Motor neuron (in vitro differentiated cells): ENCODE measurements at regions not wholly inside any gene's neighbourhood (a gene's known extent, or its start where the extent isn't known, plus 50 kb on each side); places are given as distances from the start of the nearest gene placed in this dataset.

Experiments
- ATAC-seq, 8 experiments: fragments of 200-7000 bp; cut with Tn5 transposase; replicated peaks in 6 of 8; 2 replicates each; pipeline ENCODE4 v1.8.0; 2021; ENCODE audit warnings: mild to moderate bottlenecking in 8 of 8, moderate library complexity in 8 of 8
- H3K27ac ChIP-seq, 2 donors: fragments of 250-450 bp; sonication (Bioruptor Pico); 2 replicates each; pipeline ENCODE4 v1.9.0; 2021; ENCODE audit warnings: antibody characterized with exemption in 2 of 2, mild to moderate bottlenecking in 2 of 2, moderate library complexity in 1 of 2
- H3K4me1 ChIP-seq, 2 donors: fragments of 250-450 bp; sonication (Bioruptor Pico); replicated peaks in 1 of 2; 2 replicates each; pipeline ENCODE4 v1.6.1; 2021; ENCODE audit warnings: antibody characterized with exemption in 2 of 2, mild to moderate bottlenecking in 2 of 2, moderate library complexity in 1 of 2
- H3K4me3 ChIP-seq, 5 donors: fragments of 250-450 bp; sonication (Bioruptor Pico); 2 replicates each; pipeline ENCODE4 v1.9.0; 2021; ENCODE audit warnings: antibody characterized with exemption in 5 of 5, mild to moderate bottlenecking in 5 of 5, moderate library complexity in 4 of 5
- WGBS, 10 experiments: fragments of 450-650 bp; shearing (Covaris generic); methylation state at CpG; one replicate each; pipeline ENCODE4 v1.0.0; 2022; 5-methylcytosine and 5-hydroxymethylcytosine counted together
- in situ Hi-C, 9 experiments: fragments of 400-800 bp; cut with MboI; loops; one replicate each; pipeline ENCODE4 v1.15.0; 2021; ENCODE audit warnings: low sequenced_read_pairs in 9 of 9, low pct_unique_long_range_greater_than_20kb in 2 of 9; ENCODE audit not compliant: unreplicated experiment in 9 of 9

DNA sequence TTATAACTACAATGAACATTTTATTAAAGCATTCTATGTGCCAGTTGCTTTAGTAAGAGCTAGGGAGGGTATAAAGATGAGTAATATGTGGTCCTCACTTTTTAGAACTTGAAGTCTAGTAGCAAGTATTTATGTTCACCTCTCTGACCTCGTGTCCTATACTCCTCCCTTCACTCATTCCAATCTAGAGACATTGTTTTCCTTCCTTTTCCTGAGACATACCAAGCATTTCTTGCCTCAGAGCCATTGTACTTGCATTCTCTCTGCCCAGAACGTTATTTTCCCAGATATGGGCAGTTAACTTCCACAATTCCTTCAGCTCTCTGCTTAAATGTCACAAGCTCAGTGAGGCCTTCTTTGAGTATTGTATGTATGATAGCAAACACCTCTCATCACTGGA lies 408.6 kb downstream of the PDCD6IP start:
- H3K4me3 ChIP-seq: no peak overlapping the region
- H3K4me1 ChIP-seq: peaks cover 0 to 4% of the 10 kb centered on the region in 2 donors
- no peak overlapping the region for H3K27ac ChIP-seq
- 0 to 64% (median 33%) methylated on average over 1 to 2 of the region's 2 CpGs; no CpG with 5 or more reads in 1 of the 10 experiments for WGBS, 10 experiments
- in situ Hi-C loops: no loop called here
- no peak for ATAC-seq

GRCh38 chr3:34207806-34208205 lies 409.4 kb downstream of the PDCD6IP start:
- WGBS, 10 experiments: 0 to 83% (median 41%) methylated on average over 1 of the region's 1 CpG; no CpG with 5 or more reads in 4 of the 10 experiments
- peaks cover 0 to 4% of the 10 kb centered on the region in 2 donors for H3K4me1 ChIP-seq
- H3K4me3 ChIP-seq: no peak overlapping the region
- ATAC-seq: peak in 1 of 8 experiments; percentile 39
- in situ Hi-C loops: no loop called here
- H3K27ac ChIP-seq: no peak overlapping the region

GRCh38 chr3:34212175-34212574 lies 413.7 kb downstream of the PDCD6IP start:
- no peak overlapping the region for H3K27ac ChIP-seq
- peaks cover 0 to 8% of the 10 kb centered on the region in 2 donors for H3K4me1 ChIP-seq
- WGBS, 10 experiments: 0 to 100% (median 51%) methylated on average over 1 to 2 of the region's 2 CpGs; no CpG with 5 or more reads in 2 of the 10 experiments
- in situ Hi-C loops: no loop called here
- no peak overlapping the region for H3K4me3 ChIP-seq
- peak in 2 of 8 experiments; percentile 50 to 65 for ATAC-seq

- H3K27ac ChIP-seq: no peak overlapping the region
- H3K4me3 ChIP-seq: no peak overlapping the region
- peak in 2 of 8 experiments; percentile 35 to 49 for ATAC-seq
- 4 to 100% (median 83%) methylated on average over 1 to 4 of the region's 4 CpGs; no CpG with 5 or more reads in 3 of the 10 experiments for WGBS, 10 experiments
- H3K4me1 ChIP-seq: peaks cover 0 to 8% of the 10 kb centered on the region in 2 donors
- in situ Hi-C loops: no loop called here
Measured at GRCh38 chr3:34212656-34213055, 414.2 kb downstream of the PDCD6IP start.

- WGBS, 10 experiments: 9 to 93% (median 52%) methylated on average over 1 to 4 of the region's 4 CpGs; no CpG with 5 or more reads in 3 of the 10 experiments
- H3K4me1 ChIP-seq: peaks cover 0 to 3% of the 10 kb centered on the region in 2 donors
- no peak overlapping the region for H3K4me3 ChIP-seq
- peak in 3 of 8 experiments; percentile 11 to 36 (median 33) for ATAC-seq
- no peak overlapping the region for H3K27ac ChIP-seq
- in situ Hi-C loops: no loop called here
Measured at GRCh38 chr3:34213478-34213877, 415.0 kb downstream of the PDCD6IP start.

GRCh38 chr3:34216711-34217335 lies 418.4 kb downstream of the PDCD6IP start:
- peak in 5 of 8 experiments; percentile 59 to 90 (median 89) for ATAC-seq
- no peak overlapping the region for H3K27ac ChIP-seq
- in situ Hi-C loops: no loop called here
- H3K4me1 ChIP-seq: peaks cover 3 to 5% of the 10 kb centered on the region in 2 donors
- H3K4me3 ChIP-seq: no peak overlapping the region
- WGBS, 10 experiments: 4 to 97% (median 75%) methylated on average over 1 to 8 of the region's 9 CpGs; no CpG with 5 or more reads in 2 of the 10 experiments

DNA sequence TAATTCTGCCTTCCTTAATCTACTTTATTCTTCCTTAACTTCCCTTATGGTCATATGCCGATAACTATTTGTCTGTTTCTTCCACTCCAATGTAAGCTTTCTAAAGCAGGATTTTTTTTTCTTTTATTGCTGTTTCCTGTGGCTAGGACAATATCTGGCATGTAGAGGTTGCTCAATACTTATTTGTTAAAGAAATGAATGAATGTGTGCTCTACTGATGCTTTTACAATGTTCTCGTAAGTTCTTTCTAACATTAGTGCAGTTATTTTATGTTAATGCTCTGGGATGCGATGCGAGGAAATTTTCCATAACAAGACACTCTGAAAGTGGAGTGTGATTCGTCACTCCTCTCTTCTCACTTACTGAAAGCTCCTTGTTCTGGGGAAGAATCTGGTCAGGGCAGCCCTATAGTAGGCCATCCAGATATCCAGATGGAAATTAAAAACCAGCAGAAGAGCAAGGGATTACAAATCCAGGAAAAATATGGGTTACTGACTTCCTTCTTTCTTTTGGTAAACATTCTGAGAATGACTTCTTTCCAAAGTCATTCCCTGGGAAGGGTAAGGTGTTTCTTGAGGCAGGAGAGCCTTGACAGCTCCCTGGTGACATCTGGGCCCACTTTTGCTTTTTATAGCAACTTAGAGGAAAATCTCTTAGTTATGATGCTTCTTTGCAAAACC lies 420.4 kb downstream of the PDCD6IP start:
- Histone ChIP-seq H3K4me1 (peaks cover 3 to 5% of the 10 kb centered on the region in 2 donors), H3K27ac (no peak overlapping the region), H3K4me3 (no peak overlapping the region)
- WGBS, 10 experiments: 12 to 93% (median 61%) methylated on average over 2 to 5 of the region's 5 CpGs; no CpG with 5 or more reads in 1 of the 10 experiments
- in situ Hi-C loops: no loop called here
- ATAC-seq: peak in 5 of 8 experiments; percentile 14 to 84 (median 44)

- ATAC-seq: no peak
- H3K4me1 ChIP-seq: peaks cover 3 to 5% of the 10 kb centered on the region in 2 donors
- H3K4me3 ChIP-seq: no peak overlapping the region
- H3K27ac ChIP-seq: no peak overlapping the region
- in situ Hi-C loops: no loop called here
- WGBS, 10 experiments: 0 to 100% (median 62%) methylated on average over 1 of the region's 1 CpG; no CpG with 5 or more reads in 4 of the 10 experiments
Measured at GRCh38 chr3:34219556-34219955, 421.1 kb downstream of the PDCD6IP start.

DNA sequence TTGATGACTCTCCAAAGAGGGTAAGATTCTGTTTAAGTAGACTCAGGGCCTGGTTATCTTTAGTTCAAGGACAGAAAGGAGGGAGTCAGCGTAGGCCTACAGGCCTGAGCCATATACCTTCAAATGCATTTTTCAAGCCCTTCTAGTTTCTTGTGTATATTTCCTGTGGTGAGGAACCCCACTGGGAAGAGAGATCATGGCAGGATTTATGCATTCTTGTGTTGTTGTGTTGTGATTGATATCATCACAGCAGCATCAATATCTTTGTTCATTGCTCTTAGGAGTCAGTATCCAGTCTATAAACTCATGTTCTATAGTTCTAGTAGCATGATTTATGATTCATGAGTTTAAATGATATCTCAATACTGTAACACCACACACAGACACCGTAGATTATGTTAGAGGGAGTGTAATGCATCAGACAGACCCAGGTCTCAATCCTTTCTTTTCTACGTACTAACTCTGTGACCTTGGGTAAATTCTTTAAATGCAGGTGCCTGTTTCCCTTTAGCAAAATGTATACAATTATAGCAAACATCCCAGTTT lies 427.5 kb downstream of the PDCD6IP start:
- Histone ChIP-seq H3K4me1 (peaks cover 0 to 7% of the 10 kb centered on the region in 2 donors), H3K27ac (no peak overlapping the region), H3K4me3 (no peak overlapping the region)
- in situ Hi-C loops: no loop called here
- peak in 4 of 8 experiments; percentile 53 to 74 (median 60) for ATAC-seq
- 0 to 92% (median 59%) methylated on average over 1 to 3 of the region's 3 CpGs; no CpG with 5 or more reads in 1 of the 10 experiments for WGBS, 10 experiments

GRCh38 chr3:34229876-34230275 lies 431.4 kb downstream of the PDCD6IP start:
- ATAC-seq: peak; percentile 16 to 82 (median 46)
- Histone ChIP-seq H3K4me3 (no peak overlapping the region), H3K27ac (no peak overlapping the region), H3K4me1 (peaks cover 0 to 7% of the 10 kb centered on the region in 2 donors)
- in situ Hi-C loops: no loop called here
- WGBS, 10 experiments: 40 to 100% (median 60%) methylated on average over 1 to 3 of the region's 5 CpGs; no CpG with 5 or more reads in 1 of the 10 experiments

DNA sequence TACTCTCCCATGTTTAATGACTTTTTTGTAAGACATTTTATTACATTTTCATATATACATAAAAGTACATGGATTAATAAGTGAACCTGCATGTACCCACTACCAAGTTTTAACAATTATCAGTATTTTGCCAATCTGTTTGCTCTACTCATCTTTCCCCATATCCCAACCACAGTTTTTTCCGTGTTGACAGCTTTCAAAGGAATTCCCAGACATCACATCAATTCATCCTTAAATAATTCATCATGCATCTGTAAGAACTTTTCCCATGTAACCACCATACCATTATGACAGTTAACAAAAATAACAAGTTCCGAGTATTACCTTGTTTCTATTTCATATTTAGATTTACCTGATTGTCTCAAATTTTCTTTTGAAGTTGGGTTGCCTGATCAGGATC lies 436.7 kb downstream of the PDCD6IP start:
- in situ Hi-C loops: no loop called here
- Histone ChIP-seq H3K4me1 (no peaks in the 10 kb centered on the region), H3K27ac (no peak overlapping the region), H3K4me3 (no peak overlapping the region)
- no peak for ATAC-seq
- WGBS, 10 experiments: 0 to 86% (median 62%) methylated on average over 1 to 2 of the region's 2 CpGs

GRCh38 chr3:34237946-34238345 lies 439.5 kb downstream of the PDCD6IP start:
- ATAC-seq: peak in 2 of 8 experiments; percentile 37 to 64
- in situ Hi-C loops: no loop called here
- H3K27ac ChIP-seq: no peak overlapping the region
- no peak overlapping the region for H3K4me3 ChIP-seq
- no peaks in the 10 kb centered on the region for H3K4me1 ChIP-seq
- 0 to 100% (median 40%) methylated on average over 1 of the region's 1 CpG; no CpG with 5 or more reads in 5 of the 10 experiments for WGBS, 10 experiments

DNA sequence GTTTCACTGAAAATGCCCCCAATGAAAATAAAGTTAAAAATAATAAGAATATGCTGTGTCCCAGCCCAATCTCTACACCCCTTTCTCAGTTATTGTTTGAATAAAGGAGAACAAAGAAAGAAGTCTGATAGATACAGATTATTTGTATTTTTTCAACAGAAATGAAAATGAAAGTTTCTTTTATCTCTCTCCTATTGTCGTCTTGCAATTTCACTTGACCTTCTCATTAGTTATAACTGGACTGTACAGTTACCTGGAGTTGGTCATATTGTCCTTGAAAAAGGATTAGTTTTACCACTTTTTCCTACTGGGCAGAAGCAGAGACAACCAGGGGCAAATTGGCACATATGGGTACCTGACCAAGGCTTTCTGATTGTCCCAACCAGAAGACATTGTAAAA lies 440.0 kb downstream of the PDCD6IP start:
- in situ Hi-C loops: no loop called here
- no peak for ATAC-seq
- Histone ChIP-seq H3K4me1 (no peaks in the 10 kb centered on the region), H3K27ac (no peak overlapping the region), H3K4me3 (no peak overlapping the region)
- 0 to 94% (median 50%) methylated on average over 1 of the region's 1 CpG; no CpG with 5 or more reads in 2 of the 10 experiments for WGBS, 10 experiments
